Jurkat, Clone E6-1 (cell line): ENCODE measurements at regions not wholly inside any gene's neighbourhood (a gene's known extent, or its start where the extent isn't known, plus 50 kb on each side); places are given as distances from the start of the nearest gene placed in this dataset.

Experiments used
- DNase-seq: peaks from one replicate; pipeline ENCODE4 v3.0.0-alpha.2; 2011; ENCODE audit warnings: low read depth, low spot score
- H3K4me3 ChIP-seq: 2 replicates; pipeline ENCODE4 v1.5.1; 2011; ENCODE audit warnings: mild to moderate bottlenecking, low read length, control low read depth, moderate library complexity

- no peak overlapping the region for H3K4me3 ChIP-seq
- DNase-seq, result no peak
Observed at GRCh38 chrX:87727620-87728019, 210.0 kb downstream of the KLHL4 start.

GRCh38 chrX:87728024-87728423 is 210.4 kb downstream of the KLHL4 start:
- no peak for DNase-seq
- no peak overlapping the region for H3K4me3 ChIP-seq

GRCh38 chrX:87728459-87728858 is 210.9 kb downstream of the KLHL4 start:
- DNase-seq, result no peak
- no peak overlapping the region for H3K4me3 ChIP-seq

- no peak for DNase-seq
- no peak overlapping the region for H3K4me3 ChIP-seq
Observed at GRCh38 chrX:87732133-87732532, 214.5 kb downstream of the KLHL4 start.

- DNase-seq, result no peak
- no peak overlapping the region for H3K4me3 ChIP-seq
Observed at GRCh38 chrX:87736576-87736975, 219.0 kb downstream of the KLHL4 start.

- H3K4me3 ChIP-seq, result no peak overlapping the region
- no peak for DNase-seq
Observed at GRCh38 chrX:87744391-87744790, 226.8 kb downstream of the KLHL4 start.

DNA sequence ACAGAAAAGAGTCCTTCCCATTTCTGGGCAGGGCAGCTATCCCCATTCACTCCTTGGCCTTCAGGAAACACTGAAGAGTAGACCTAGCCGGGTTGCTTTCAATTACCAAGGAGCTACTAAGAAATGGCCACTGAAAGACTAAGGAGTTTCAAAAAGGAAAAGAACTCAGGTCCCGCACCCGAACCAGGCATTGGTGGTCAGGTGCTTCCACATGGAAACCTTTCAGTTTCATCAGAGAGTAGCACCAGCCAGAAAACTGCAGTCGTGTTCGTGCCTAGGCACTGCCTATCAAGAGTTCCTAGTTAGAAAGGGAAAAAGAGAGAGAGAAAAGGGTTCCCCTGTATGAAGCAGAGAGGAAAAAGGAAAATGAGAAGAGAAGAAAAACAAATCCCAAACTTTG is 237.9 kb downstream of the KLHL4 start:
- H3K4me3 ChIP-seq, result no peak overlapping the region

DNA sequence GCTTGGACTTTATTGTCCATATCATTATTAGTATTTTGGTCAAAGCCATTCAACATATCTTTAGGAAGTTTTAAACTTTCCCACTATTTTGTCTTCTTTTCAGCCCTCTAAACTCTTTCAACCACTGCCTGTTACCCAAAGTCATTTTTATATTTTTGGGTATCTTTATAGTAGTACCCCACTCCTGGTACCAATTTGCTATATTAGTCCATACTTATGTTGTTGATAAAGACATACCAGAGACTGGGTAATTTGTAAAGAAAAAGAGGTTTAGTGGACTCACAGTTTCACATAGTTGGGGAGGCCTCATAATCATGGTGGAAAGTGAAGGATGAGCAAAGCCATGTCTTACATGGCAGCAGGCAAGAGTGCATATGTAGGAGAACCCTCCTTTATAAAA is 271.4 kb downstream of the KLHL4 start:
- no peak for DNase-seq
- H3K4me3 ChIP-seq, result no peak overlapping the region

More for the DNA sequence above, 237.9 kb downstream of the KLHL4 start:
- DNase-seq, result no peak

DNA sequence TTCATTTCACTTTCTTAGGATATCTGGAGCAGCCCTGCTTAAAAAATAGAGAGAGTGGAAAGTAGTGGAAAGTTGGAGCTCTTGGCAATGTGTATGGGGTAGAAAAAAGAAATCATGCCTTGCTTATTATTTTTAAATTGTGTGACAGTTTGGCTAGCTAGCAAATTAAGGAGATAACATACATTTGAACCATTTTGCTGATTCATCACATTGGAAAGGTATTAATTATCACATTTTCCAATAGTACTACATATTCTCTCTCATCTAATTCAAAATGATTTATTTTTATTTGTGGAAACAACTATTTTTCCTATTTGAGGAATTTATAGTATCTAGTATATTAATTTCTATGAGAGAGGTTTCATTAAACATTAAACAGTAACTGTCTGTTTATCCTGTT is 280.4 kb downstream of the KLHL4 start:
- H3K4me3 ChIP-seq, result no peak overlapping the region
- no peak for DNase-seq

DNA sequence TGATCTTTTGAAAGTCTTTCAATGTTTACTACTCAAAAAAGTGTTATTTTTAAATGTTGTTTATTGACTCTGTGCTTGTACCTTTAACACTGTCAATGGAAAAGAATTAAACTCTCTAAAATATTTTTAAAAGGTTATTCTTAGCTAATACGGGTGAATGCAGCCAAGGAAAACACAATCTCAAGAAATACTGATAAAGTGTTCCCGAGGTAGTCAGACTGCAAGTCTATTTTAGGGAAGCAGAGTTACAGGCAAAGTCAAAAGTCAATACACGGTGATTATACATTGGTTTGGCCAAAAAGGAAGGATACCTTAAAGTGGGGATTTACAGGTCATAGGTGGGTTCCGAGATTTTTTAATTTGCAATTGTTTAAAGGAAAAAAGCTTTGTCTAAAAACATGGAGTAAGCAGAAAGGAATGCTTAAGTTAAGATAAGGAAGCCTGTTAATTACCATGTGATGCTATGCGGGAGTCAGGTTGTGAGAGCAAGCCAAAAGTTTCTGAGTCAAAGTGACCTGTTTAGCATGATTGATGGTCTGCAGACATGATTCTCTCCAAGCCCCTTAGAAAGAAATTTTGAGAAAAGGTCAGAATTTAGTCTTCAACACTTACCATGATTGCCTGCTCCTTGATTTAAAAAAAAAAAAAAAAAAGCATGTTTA is 288.4 kb downstream of the KLHL4 start:
- H3K4me3 ChIP-seq, result no peak overlapping the region
- no peak for DNase-seq

GRCh38 chrX:87808576-87809243 is 291.1 kb downstream of the KLHL4 start:
- DNase-seq, result no peak
- H3K4me3 ChIP-seq, result no peak overlapping the region

DNA sequence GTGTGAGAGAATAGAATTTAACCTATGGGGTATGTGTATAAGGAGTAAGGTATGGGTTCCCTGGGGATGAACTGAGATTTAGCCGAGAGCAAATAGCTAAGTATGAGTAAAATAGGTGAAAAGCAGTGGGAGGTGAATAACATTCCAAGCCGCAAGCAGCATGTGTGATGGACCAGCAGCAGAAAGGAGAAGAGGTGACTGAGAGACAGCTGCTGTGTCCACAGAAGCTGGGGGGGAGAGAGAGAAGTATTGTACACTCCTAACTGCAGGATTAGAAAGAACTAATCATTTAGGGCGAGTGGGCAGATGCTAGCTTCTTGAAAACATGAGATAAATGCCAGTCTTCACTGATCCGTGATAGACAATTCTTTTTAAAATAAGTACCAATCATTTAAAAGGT is 296.0 kb downstream of the KLHL4 start:
- no peak overlapping the region for H3K4me3 ChIP-seq
- DNase-seq, result no peak

GRCh38 chrX:87846956-87847355 is 329.4 kb downstream of the KLHL4 start:
- no peak for DNase-seq
- no peak overlapping the region for H3K4me3 ChIP-seq

DNA sequence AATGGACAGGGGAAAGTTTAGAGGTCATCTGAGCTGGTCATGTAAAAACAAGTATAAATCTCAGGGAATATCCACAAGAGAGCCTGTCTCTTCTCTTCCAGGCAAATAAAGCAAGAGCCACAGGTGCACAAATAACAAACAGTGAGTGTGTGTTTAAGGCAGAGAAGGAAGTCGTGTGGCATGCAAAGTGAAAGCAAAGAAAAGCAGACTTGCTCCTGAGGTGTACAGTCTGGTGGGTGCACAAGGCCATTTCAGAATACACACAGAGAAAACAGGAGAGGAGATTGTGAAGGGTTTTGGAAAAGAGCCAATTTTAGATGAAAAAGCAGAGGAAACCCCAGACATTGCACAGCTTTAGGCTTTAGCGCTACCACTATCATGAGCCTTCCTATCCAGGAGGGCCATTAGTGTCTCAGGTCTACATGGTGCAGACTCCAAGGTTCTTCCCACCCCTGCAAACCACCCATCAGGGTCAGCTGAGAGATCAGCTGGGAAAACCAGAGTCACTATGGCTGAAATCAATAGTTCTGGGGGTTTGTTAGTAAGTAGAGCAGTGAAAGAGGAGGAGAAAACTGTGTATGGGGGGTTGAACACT is 355.8 kb downstream of the KLHL4 start:
- H3K4me3 ChIP-seq, result no peak overlapping the region
- no peak for DNase-seq

DNA sequence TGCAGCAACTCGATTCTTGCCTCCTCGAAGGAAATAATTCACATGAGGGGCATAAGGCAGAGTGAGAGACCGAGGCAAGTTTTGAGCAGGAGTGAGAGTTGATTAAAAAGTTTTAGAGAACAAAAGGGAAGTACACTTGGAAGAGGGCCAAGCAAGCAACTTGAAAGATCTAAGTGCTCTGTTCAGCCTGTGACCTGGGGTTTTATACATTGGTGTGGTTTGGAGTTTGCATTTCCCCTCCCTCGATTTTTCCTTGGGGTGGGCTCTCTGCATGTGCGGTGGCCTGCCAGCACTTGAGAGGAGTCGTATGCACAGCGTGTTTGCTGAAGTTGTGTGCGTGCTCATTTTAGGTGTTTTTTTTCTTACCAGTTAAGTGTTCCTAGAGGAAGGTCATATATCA is 356.4 kb downstream of the KLHL4 start:
- no peak overlapping the region for H3K4me3 ChIP-seq
- no peak for DNase-seq

DNA sequence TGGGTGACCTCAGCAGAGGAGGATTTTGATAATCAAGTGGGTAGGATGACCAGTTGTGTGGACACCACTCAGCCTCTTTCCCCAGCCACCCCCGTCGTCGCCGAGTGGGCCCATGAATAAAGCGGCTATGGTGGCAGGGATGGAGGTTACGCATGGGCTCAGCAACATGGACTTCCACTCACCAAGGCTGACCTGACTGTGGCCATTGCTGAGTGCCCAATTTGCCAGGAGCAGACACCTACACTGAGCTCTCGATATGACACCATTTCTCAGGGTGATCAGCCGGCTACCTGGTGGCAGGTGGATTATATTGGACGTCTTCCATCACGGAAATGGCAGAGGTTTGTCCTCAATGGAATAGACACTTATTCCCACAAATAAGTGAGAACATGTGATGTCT is 361.3 kb downstream of the KLHL4 start:
- H3K4me3 ChIP-seq, result no peak overlapping the region
- DNase-seq, result no peak

DNA sequence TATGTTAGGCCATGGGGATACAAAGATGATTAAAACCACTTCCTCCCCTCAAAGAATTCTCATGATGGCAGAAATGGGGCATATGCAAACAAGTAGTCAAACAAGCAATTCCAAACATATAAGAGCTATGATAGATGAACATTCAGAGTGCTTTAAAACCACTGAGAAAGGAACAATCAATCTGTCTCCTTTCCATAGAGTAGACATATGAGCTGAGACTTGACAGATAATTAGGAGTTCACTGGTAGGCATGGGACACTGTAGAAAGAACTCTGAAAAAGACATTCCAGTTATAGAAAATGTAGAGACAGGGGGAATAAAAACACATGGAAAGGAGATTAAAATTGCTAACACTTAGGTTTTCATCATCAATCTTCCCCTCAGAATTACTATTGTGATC is 372.8 kb downstream of the KLHL4 start:
- no peak overlapping the region for H3K4me3 ChIP-seq
- no peak for DNase-seq

DNA sequence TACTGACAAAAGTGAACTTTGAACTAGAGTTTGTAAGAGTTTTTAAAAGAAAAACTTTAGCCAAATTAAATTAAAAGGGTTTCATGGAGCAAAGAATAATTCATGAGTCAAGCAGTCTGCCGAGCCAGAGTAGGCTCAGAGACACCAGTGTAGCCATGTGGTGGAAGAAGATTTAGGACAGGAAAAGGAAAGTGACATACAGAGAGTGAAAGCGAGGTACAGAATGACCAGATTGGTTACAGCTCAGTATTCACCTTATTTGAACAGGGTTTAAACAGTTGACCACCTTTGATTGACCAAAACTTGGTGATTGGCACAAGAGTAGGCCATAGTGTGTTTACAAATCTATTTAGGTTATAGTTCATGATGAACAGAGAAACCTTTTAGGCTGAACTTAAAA is 377.8 kb downstream of the KLHL4 start:
- DNase-seq, result no peak
- no peak overlapping the region for H3K4me3 ChIP-seq

DNA sequence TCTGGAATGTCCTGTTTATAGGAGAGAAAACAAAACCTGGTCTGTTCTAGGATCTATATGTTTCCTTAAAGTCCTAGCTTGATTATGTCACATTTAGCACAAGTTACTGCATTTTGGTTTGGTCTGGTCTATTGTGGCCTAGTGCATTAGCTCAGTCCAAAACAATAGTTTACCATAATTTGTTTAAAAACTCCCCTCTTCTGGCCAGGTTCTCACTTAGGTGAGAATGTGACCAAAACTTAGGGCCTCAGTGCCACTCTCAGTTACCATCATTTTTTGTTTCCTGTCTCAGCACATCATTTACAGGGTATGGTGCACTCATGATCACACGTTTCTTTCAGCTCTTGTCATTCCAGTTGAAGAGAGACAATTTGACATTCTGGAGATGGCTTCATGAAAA is 378.5 kb downstream of the KLHL4 start:
- no peak for DNase-seq
- no peak overlapping the region for H3K4me3 ChIP-seq

- H3K4me3 ChIP-seq, result no peak overlapping the region
- DNase-seq, result no peak
Observed at GRCh38 chrX:87900320-87900908, 382.8 kb downstream of the KLHL4 start.
